ENCODE measurements at regions not wholly inside any gene's neighbourhood (a gene's known extent, or its start where the extent isn't known, plus 50 kb on each side); places are given as distances from the start of the nearest gene placed in this dataset.

DNA sequence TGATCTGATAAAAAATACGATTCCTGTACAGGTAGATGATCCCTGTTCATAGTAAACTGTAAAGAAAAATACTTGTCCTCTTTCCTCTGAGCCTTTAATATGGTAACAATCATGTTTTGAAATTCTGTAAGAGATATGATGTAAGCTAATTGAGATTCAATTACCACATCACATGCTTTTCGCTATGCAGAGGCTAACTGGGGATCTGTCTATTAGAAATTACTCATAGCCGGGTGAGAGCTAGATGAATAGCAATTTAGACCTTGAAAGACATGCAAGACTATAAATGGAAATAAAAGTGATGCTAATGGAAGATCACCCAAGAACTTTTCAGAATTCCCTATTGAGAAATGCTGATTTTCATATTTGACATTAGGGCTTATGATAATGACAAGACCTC lies 579.9 kb upstream of the ZNF717 start:
- Histone ChIP-seq H3K9me3 (no peaks in the 10 kb centered on the region), H3K4me3 (no peak overlapping the region), H3K27me3 (ENCODE audit: low read depth) (no peaks in the 10 kb centered on the region), H3K27ac (no peak overlapping the region), H3K4me1 (no peaks in the 10 kb centered on the region), H3K36me3 (no peaks in the 10 kb centered on the region)
- TF ChIP-seq, protein P1, sequence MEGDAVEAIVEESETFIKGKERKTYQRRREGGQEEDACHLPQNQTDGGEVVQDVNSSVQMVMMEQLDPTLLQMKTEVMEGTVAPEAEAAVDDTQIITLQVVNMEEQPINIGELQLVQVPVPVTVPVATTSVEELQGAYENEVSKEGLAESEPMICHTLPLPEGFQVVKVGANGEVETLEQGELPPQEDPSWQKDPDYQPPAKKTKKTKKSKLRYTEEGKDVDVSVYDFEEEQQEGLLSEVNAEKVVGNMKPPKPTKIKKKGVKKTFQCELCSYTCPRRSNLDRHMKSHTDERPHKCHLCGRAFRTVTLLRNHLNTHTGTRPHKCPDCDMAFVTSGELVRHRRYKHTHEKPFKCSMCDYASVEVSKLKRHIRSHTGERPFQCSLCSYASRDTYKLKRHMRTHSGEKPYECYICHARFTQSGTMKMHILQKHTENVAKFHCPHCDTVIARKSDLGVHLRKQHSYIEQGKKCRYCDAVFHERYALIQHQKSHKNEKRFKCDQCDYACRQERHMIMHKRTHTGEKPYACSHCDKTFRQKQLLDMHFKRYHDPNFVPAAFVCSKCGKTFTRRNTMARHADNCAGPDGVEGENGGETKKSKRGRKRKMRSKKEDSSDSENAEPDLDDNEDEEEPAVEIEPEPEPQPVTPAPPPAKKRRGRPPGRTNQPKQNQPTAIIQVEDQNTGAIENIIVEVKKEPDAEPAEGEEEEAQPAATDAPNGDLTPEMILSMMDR (IDR thresholded peaks at IDR 0.05) = no peak
- ATAC-seq = no peak
- no peak for DNase-seq
- intact Hi-C loops (cut with DNase I) = no loop called here

DNA sequence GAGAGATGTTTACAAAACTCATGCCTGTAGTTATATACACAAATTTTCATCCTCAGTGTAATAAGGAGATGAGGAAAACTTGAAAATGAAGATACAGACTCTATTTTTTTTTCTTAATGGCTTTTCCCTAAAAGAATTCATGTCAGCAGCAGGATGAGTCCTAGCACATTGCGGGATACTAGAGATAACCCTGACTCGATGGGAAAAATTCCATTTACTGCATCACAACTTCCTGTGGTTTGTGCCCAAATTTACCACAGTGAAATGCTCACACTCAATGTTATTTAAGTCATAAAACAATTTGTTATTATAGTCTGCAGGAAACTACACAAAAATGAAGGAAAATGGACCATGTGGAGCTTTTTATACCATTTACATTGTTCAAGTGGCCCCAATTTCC lies 581.9 kb upstream of the ZNF717 start:
- Histone ChIP-seq H3K36me3 (no peaks in the 10 kb centered on the region), H3K27me3 (ENCODE audit: low read depth) (no peaks in the 10 kb centered on the region), H3K9me3 (no peaks in the 10 kb centered on the region), H3K4me1 (no peaks in the 10 kb centered on the region), H3K4me3 (no peak overlapping the region), H3K27ac (no peak overlapping the region)
- DNase-seq = no peak
- TF ChIP-seq, protein P1 (IDR thresholded peaks at IDR 0.05) = no peak
- intact Hi-C loops (cut with DNase I) = no loop called here
- no peak for ATAC-seq

DNA sequence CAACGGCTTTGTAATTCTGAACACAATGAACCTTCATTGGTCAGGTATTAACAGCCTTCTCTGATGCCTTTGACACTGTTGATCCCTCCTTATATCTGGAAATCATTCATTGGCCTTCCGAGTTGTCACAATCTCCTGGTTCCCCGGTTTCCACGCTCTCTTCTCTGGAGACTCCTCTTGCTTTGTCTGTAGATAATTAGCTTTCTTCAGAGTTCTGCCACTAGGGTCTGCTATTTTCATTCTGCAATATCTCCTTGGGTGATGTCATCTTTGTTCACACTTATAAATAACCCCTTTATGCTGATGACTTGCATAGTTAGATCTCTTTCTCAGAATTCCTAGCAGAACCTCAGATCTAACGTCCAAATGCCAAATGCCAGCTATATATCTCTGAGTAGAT lies 583.8 kb upstream of the ZNF717 start:
- Histone ChIP-seq H3K27ac (no peak overlapping the region), H3K27me3 (ENCODE audit: low read depth) (no peaks in the 10 kb centered on the region), H3K9me3 (no peaks in the 10 kb centered on the region), H3K4me1 (no peaks in the 10 kb centered on the region), H3K4me3 (no peak overlapping the region), H3K36me3 (no peaks in the 10 kb centered on the region)
- DNase-seq (no peak), ATAC-seq (no peak)
- TF ChIP-seq, protein P1 (IDR thresholded peaks at IDR 0.05) = no peak
- intact Hi-C loops (cut with DNase I) = no loop called here

DNA sequence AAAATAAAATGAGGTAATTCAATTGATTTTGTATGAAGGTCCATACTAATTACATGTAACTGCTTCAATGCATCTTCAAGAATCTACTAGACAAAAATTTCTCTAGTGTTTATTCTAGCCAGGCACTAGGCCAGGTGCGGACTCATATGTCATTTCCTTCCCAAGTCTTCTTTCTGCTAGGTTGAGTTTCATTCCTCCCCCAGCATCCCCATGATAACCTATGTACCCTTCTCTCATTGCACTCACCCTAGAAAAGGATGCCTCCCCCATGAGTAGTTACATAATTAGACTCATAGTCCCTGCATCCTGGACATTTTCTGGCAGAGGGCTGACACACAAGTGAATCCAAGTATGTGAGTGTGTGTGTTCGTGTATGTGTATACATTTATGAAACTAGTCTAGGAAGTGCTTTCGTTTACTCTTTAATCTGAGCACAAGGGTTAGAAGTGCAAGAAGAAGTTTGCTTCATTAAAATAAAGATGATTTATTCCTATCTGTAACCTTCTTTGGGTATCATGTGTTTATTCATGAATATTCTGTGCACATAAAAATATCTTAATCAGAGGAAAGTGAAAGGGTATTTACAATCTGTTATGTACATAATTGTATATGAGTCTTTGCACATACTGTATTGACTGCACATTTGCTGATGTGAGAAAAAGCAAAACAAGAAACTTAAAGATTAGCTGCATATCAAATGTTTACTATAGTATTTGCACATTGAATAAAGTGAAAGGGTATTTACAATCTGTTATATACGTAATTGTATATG lies 585.6 kb upstream of the ZNF717 start:
- H3K36me3 ChIP-seq = no peaks in the 10 kb centered on the region
- TF ChIP-seq, protein P1 (IDR thresholded peaks at IDR 0.05) = no peak
- H3K27me3 ChIP-seq (ENCODE audit: low read depth) = no peaks in the 10 kb centered on the region
- intact Hi-C loops (cut with DNase I) = no loop called here
- no peak overlapping the region for H3K4me3 ChIP-seq
- DNase-seq (no peak), ATAC-seq (no peak)
- H3K4me1 ChIP-seq = no peaks in the 10 kb centered on the region
- H3K27ac ChIP-seq = no peak overlapping the region
- no peaks in the 10 kb centered on the region for H3K9me3 ChIP-seq

DNA sequence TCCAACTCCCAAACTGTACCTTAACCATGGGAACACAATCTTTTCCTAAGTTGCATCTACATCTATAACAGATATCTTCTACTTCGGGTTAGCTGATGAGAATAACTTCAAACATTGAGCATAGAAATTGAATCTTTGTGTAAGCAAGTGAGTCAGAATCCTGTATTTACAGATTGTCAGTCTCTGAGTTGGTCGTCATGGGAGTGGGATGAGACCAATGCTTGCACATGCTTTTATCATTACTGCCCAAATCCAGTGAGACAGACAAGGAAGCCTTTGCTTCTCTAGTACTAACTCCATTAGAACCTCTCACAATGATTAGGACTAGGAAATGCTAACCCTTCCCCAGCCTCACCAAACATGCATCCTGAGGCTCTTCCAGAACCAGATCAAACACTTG lies 587.1 kb upstream of the ZNF717 start:
- TF ChIP-seq, protein P1 (IDR thresholded peaks at IDR 0.05) = no peak
- DNase-seq (no peak), ATAC-seq (no peak)
- Histone ChIP-seq H3K27me3 (ENCODE audit: low read depth) (no peaks in the 10 kb centered on the region), H3K9me3 (no peaks in the 10 kb centered on the region), H3K27ac (no peak overlapping the region), H3K36me3 (no peaks in the 10 kb centered on the region), H3K4me3 (no peak overlapping the region), H3K4me1 (no peaks in the 10 kb centered on the region)
- intact Hi-C loops (cut with DNase I) = no loop called here

Measured in lower lobe of right lung (tissue), 2 donors.